ENCODE measurements at regions not wholly inside any gene's neighbourhood (a gene's known extent, or its start where the extent isn't known, plus 50 kb on each side); places are given as distances from the start of the nearest gene placed in this dataset.

DNA sequence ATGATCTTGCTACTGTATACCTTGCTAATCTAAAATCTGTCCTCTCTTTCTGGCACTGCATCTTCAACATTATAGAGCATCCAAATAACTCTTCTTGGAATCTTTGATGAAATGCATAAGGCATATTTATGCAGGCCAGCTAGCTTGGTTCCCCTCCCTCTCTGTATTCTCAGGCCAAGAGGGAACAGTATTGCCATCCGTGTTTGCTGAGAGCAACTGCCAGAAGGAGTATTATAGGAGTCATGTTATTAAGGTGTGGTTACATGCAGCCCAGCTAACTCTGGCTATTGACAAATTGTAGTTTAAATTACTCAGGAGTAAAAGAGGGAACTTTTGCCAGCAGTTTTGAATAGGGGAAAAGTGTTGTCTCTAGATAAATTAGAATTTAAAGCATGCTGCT lies 309.3 kb upstream of the E2F7 start:
- Histone ChIP-seq H3K27ac (ENCODE audit: insufficient read length, low read depth, low read length) (no peak overlapping the region), H2BK15ac (ENCODE audit: low read depth, low read length) (no peak overlapping the region), H2BK120ac (ENCODE audit: low read depth, low read length, poor library complexity, severe bottlenecking) (no peak overlapping the region), H2BK5ac (ENCODE audit: insufficient read length, low read length) (no peak overlapping the region), H3K14ac (ENCODE audit: insufficient read depth, low read length) (no peak overlapping the region), H4K20me1 (ENCODE audit: control insufficient read depth, insufficient read depth, insufficient read length) (no peaks in the 10 kb centered on the region), H3K4me1 (ENCODE audit: insufficient read depth, low read length) (no peaks in the 10 kb centered on the region), H4K8ac (replicated peaks; ENCODE audit: insufficient read length, low read depth, low read length) (no peak overlapping the region), H3K79me2 (ENCODE audit: insufficient read depth, low read length) (no peaks in the 10 kb centered on the region), H3K23me2 (ENCODE audit: insufficient read length, low read depth, low read length, poor library complexity, severe bottlenecking) (no peaks in the 10 kb centered on the region), H3T11ph (ENCODE audit: low read length) (no peak overlapping the region), H3K4me2 (ENCODE audit: insufficient read depth, insufficient read length, low read length) (no peak overlapping the region), H3K9me3 (ENCODE audit: control insufficient read depth, low read depth, low read length) (no peaks in the 10 kb centered on the region), H4K91ac (ENCODE audit: insufficient read length, low read depth, low read length) (no peak overlapping the region), H2BK12ac (ENCODE audit: insufficient read length, low read depth, low read length) (no peak overlapping the region), H3K9ac (ENCODE audit: extremely low read depth, insufficient read length, low read length) (no peak overlapping the region), H3K79me1 (ENCODE audit: insufficient read depth, low read depth, low read length, poor library complexity, severe bottlenecking) (no peaks in the 10 kb centered on the region), H2AFZ (ENCODE audit: low read length) (no peak overlapping the region), H4K5ac (ENCODE audit: insufficient read length, low read depth, low read length) (no peak overlapping the region), H3K18ac (ENCODE audit: insufficient read length, low read depth, low read length) (no peak overlapping the region), H3K27me3 (ENCODE audit: insufficient read depth, low read length) (no peaks in the 10 kb centered on the region), H3K56ac (ENCODE audit: insufficient read length, low read depth, low read length) (no peak overlapping the region), H2AK5ac (ENCODE audit: insufficient read length, low read length) (no peak overlapping the region), H2BK20ac (ENCODE audit: low read depth, low read length, poor library complexity, severe bottlenecking) (no peak overlapping the region), H3K4ac (ENCODE audit: low read depth, low read length) (no peak overlapping the region), H3K23ac (ENCODE audit: insufficient read length, low read depth, low read length) (no peak overlapping the region)
- H3K27ac Mint-ChIP-seq: no peak overlapping the region
- no peak for DNase-seq
- TF ChIP-seq, protein P1, sequence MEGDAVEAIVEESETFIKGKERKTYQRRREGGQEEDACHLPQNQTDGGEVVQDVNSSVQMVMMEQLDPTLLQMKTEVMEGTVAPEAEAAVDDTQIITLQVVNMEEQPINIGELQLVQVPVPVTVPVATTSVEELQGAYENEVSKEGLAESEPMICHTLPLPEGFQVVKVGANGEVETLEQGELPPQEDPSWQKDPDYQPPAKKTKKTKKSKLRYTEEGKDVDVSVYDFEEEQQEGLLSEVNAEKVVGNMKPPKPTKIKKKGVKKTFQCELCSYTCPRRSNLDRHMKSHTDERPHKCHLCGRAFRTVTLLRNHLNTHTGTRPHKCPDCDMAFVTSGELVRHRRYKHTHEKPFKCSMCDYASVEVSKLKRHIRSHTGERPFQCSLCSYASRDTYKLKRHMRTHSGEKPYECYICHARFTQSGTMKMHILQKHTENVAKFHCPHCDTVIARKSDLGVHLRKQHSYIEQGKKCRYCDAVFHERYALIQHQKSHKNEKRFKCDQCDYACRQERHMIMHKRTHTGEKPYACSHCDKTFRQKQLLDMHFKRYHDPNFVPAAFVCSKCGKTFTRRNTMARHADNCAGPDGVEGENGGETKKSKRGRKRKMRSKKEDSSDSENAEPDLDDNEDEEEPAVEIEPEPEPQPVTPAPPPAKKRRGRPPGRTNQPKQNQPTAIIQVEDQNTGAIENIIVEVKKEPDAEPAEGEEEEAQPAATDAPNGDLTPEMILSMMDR (conservative IDR thresholded peaks at IDR 0.05): no peak
- no peaks in the 10 kb centered on the region; a peak in 1 of 5 replicates for H3K9me3 Mint-ChIP-seq
- H3K4me3 Mint-ChIP-seq: no peak overlapping the region
- H3K27me3 Mint-ChIP-seq (ENCODE audit: low read depth): no peaks in the 10 kb centered on the region
- no peaks in the 10 kb centered on the region for H3K36me3 Mint-ChIP-seq (ENCODE audit: insufficient read depth in 1 of 3, low read depth in 3 of 3)
- no CpG with 5 or more reads among the region's 1 CpG for WGBS (ENCODE audit: extremely low coverage, insufficient read length, low lambda C conversion rate)
- no peaks in the 10 kb centered on the region for H3K4me1 Mint-ChIP-seq
